Keratinocyte (primary cell): ENCODE measurements at regions not wholly inside any gene's neighbourhood (a gene's known extent, or its start where the extent isn't known, plus 50 kb on each side); places are given as distances from the start of the nearest gene placed in this dataset.

ENCODE experiments used
- DNase-seq: peaks from one replicate; pipeline ENCODE4 v3.0.0-alpha.2; 2011; ENCODE audit warnings: low read depth, missing footprints, low spot score
- FAIRE-seq: peaks from 2 replicates; lab custom pipeline; 2011; peaks lifted over from hg19 to GRCh38; lab: Jason Lieb, UNC
- H2AFZ ChIP-seq: 2 replicates; pipeline ENCODE4 v1.6.0; 2012; ENCODE audit warnings: low read length, control low read depth, inconsistent platforms; ENCODE audit not compliant: control insufficient read depth
- H3K27ac ChIP-seq: 2 replicates; pipeline ENCODE4 v1.5.1; 2011; ENCODE audit warnings: low read length; ENCODE audit not compliant: control insufficient read depth, insufficient read depth
- H3K27me3 ChIP-seq: 3 replicates; pipeline ENCODE4 v1.6.0; 2011; ENCODE audit warnings: low read length; ENCODE audit not compliant: control insufficient read depth, insufficient read depth; ENCODE audit errors: extremely low read depth
- H3K36me3 ChIP-seq, 2 experiments: 2 replicates in 1 of 2; 3 replicates in 1 of 2; pipeline ENCODE4 v1.5.1; 2011; ENCODE audit warnings: low read length in 2 of 2, mild to moderate bottlenecking in 1 of 2; ENCODE audit not compliant: control insufficient read depth in 2 of 2, insufficient read depth in 2 of 2; ENCODE audit errors: extremely low read depth in 1 of 2
- H3K4me1 ChIP-seq: 3 replicates; pipeline ENCODE4 v1.5.1; 2011; ENCODE audit warnings: low read length; ENCODE audit not compliant: control insufficient read depth, insufficient read depth; ENCODE audit errors: extremely low read depth
- H3K4me2 ChIP-seq: 3 replicates; pipeline ENCODE4 v1.6.0; 2011; ENCODE audit warnings: low read depth, low read length; ENCODE audit not compliant: control insufficient read depth, insufficient read depth; ENCODE audit errors: extremely low read depth
- H3K4me3 ChIP-seq, 3 experiments: fragments of 200-600 bp in 1 of 3; sonication (generic) in 1 of 3; 2 replicates in 2 of 3; 3 replicates in 1 of 3; pipeline ENCODE4 v1.5.1; 2011 to 2016; ENCODE audit warnings: low read length in 3 of 3, mild to moderate bottlenecking in 3 of 3, control low read depth in 2 of 3, inconsistent platforms in 1 of 3, low read depth in 1 of 3, mixed read lengths in 1 of 3, mixed run types in 1 of 3, moderate library complexity in 1 of 3; ENCODE audit not compliant: control insufficient read depth in 2 of 3, insufficient read depth in 2 of 3; ENCODE audit errors: extremely low read depth in 1 of 3
- H3K79me2 ChIP-seq: 2 replicates; pipeline ENCODE4 v1.6.0; 2012; ENCODE audit warnings: low read length; ENCODE audit not compliant: control insufficient read depth, insufficient read depth
- H3K9ac ChIP-seq: 3 replicates; pipeline ENCODE4 v1.6.0; 2011; ENCODE audit warnings: low read length; ENCODE audit not compliant: control insufficient read depth, insufficient read depth; ENCODE audit errors: extremely low read depth
- H3K9me1 ChIP-seq: 3 replicates; pipeline ENCODE4 v1.6.0; 2011; ENCODE audit warnings: low read length; ENCODE audit not compliant: control insufficient read depth, insufficient read depth; ENCODE audit errors: extremely low read depth
- H3K9me3 ChIP-seq: 2 replicates; pipeline ENCODE4 v1.5.1; 2012; ENCODE audit warnings: low read depth, low read length; ENCODE audit not compliant: control insufficient read depth
- H4K20me1 ChIP-seq: 3 replicates; pipeline ENCODE4 v1.6.0; 2011; ENCODE audit warnings: low read length; ENCODE audit not compliant: control insufficient read depth, insufficient read depth; ENCODE audit errors: extremely low read depth
- CTCF ChIP-seq, 3 experiments: IDR thresholded peaks in 1 of 3; conservative IDR thresholded peaks in 1 of 3; optimal IDR thresholded peaks in 1 of 3; 2 replicates in 2 of 3; 3 replicates in 1 of 3; pipeline versions ENCODE3 to v1.5.1; 2011; ENCODE audit warnings: low read length in 3 of 3, mild to moderate bottlenecking in 3 of 3, moderate library complexity in 2 of 3, control low read depth in 1 of 3, inconsistent platforms in 1 of 3; ENCODE audit not compliant: insufficient read depth in 2 of 3; ENCODE audit errors: extremely low read depth in 1 of 3
- EZH2 ChIP-seq: IDR thresholded peaks from one replicate; pipeline ENCODE4 v1.6.1; 2012; ENCODE audit warnings: inconsistent platforms, mild to moderate bottlenecking, low read length, moderate library complexity
- dilution Hi-C: fragments of 300-500 bp; cut with MboI; formaldehyde crosslinking; loops from one replicate; pipeline ENCODE4 v1.7.0; 2020; ENCODE audit warnings: low sequenced_read_pairs; ENCODE audit not compliant: extremely low pct_ligation_motif_present

DNA sequence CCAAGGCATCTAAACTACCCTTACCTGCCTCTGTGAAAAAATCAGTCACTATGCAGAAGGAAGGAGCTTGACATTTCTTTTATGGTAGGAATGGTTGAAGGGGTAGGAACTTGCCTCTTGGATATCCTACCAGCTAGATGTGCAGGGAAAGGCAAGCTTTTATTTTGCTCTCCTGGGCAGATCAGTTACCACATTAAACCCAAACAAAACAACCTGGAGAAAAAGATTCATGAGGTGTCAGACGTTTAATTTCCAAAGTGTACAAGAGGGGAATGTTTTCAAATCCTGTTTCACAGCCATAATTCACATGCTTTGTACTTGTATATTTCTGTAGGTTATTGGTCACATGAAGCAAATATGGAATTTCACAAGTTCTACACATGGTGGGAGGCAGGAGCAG is 67.0 kb upstream of the IFNG-AS1 start:
- Histone ChIP-seq H3K9me3 (no peaks in the 10 kb centered on the region), H3K4me2 (no peak overlapping the region), H3K9me1 (no peaks in the 10 kb centered on the region), H3K27ac (no peak overlapping the region), H3K36me3 (no peaks in the 10 kb centered on the region), H3K79me2 (peaks cover 3% of the 10 kb centered on the region), H3K4me1 (peaks cover 43% of the 10 kb centered on the region), H3K27me3 (no peaks in the 10 kb centered on the region), H4K20me1 (no peaks in the 10 kb centered on the region), H2AFZ (no peak overlapping the region), H3K9ac (no peak overlapping the region), H3K4me3 (no peak overlapping the region)
- FAIRE-seq = peak; percentile 51
- TF ChIP-seq CTCF (optimal IDR thresholded peaks at IDR 0.05 in 1 of 3, IDR thresholded peaks at IDR 0.05 in 1 of 3, conservative IDR thresholded peaks at IDR 0.05 in 1 of 3; ENCODE audit: extremely low read depth in 1 of 3, insufficient read depth in 2 of 3, low read length in 3 of 3) (no peak), EZH2 (no peak)
- no peak for DNase-seq
- dilution Hi-C loops = no loop called here

GRCh38 chr12:67925077-67925476 is 64.2 kb upstream of the IFNG-AS1 start:
- Histone ChIP-seq H3K4me3 (no peak overlapping the region), H3K79me2 (no peaks in the 10 kb centered on the region), H3K4me1 (peaks cover 21% of the 10 kb centered on the region), H3K9me1 (no peaks in the 10 kb centered on the region), H3K9me3 (no peaks in the 10 kb centered on the region), H3K4me2 (no peak overlapping the region), H2AFZ (no peak overlapping the region), H3K36me3 (no peaks in the 10 kb centered on the region), H4K20me1 (no peaks in the 10 kb centered on the region), H3K27ac (no peak overlapping the region), H3K27me3 (no peaks in the 10 kb centered on the region), H3K9ac (no peak overlapping the region)
- DNase-seq (no peak), FAIRE-seq (no peak)
- TF ChIP-seq EZH2 (no peak), CTCF (optimal IDR thresholded peaks at IDR 0.05 in 1 of 3, IDR thresholded peaks at IDR 0.05 in 1 of 3, conservative IDR thresholded peaks at IDR 0.05 in 1 of 3; ENCODE audit: extremely low read depth in 1 of 3, insufficient read depth in 2 of 3, low read length in 3 of 3) (no peak)
- dilution Hi-C loops = no loop called here
